ENCODE measurements at regions not wholly inside any gene's neighbourhood (a gene's known extent, or its start where the extent isn't known, plus 50 kb on each side); places are given as distances from the start of the nearest gene placed in this dataset.

DNA sequence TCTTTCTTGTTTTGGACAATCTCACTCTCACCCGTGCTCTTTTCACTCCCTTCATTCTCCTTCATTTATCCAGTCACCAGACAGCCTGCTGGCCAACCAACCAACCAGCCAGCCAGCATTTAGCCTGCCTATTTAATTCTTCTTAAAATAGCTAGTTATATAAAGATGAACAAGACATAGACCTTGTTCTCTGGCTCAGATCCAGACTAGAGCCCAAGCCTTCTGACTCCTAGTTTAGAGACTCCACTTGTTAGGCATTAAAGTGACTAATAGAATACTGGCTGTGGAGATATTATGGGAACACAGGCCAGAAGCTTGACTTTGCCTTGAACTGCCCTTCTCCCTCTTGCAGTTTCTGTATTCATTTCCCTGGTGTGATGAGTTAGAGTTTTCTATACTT, 215.3 kb upstream of the THRB start:
- no peak for DNase-seq (ENCODE audit: low read depth)
- TF ChIP-seq, protein P1, sequence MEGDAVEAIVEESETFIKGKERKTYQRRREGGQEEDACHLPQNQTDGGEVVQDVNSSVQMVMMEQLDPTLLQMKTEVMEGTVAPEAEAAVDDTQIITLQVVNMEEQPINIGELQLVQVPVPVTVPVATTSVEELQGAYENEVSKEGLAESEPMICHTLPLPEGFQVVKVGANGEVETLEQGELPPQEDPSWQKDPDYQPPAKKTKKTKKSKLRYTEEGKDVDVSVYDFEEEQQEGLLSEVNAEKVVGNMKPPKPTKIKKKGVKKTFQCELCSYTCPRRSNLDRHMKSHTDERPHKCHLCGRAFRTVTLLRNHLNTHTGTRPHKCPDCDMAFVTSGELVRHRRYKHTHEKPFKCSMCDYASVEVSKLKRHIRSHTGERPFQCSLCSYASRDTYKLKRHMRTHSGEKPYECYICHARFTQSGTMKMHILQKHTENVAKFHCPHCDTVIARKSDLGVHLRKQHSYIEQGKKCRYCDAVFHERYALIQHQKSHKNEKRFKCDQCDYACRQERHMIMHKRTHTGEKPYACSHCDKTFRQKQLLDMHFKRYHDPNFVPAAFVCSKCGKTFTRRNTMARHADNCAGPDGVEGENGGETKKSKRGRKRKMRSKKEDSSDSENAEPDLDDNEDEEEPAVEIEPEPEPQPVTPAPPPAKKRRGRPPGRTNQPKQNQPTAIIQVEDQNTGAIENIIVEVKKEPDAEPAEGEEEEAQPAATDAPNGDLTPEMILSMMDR (IDR thresholded peaks at IDR 0.05; ENCODE audit: insufficient read depth, low read depth, low read length): no peak
- H3K4me3 ChIP-seq (ENCODE audit: low read depth, low read length): no peak overlapping the region

DNA sequence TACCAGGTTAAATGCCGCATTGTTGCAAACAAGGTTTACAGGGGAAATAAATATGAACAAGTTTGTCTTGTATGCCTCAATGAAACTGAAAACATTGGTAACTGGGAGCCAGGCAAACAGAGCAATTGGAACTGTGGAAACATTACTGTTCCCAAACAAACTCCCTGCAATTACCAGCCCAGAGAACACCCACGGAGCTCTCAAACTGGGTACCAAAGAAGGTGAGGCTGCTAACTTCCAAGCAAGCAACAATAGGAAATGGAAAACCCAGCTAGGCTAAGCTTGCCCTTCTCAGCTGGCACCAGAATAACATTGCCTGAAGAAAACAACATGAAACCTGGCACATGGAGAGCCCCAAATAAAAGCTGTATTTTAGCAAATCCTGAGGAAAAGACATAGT, 218.9 kb upstream of the THRB start:
- DNase-seq (ENCODE audit: low read depth): no peak
- TF ChIP-seq, protein P1 (IDR thresholded peaks at IDR 0.05; ENCODE audit: insufficient read depth, low read depth, low read length): no peak
- H3K4me3 ChIP-seq (ENCODE audit: low read depth, low read length): no peak overlapping the region

DNA sequence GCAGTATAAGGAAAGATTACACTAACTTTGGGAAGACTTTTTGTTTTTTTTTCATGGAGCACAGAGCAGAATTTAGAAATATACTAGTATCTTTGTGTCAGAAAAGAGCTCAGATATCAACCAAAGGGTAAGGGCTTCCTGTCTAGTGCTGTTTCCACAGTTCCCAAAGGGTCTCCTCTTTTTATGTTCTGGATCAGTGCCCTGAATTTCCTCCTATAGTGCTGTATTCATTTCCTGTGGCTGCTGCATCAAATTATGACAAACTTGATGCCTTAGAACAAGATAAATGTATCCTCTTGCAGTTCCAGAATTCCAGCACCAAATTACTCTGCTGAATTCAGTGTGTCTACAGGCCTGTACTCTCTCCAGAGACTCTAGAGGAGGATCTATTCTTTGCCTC, 219.8 kb upstream of the THRB start:
- no peak overlapping the region for H3K4me3 ChIP-seq (ENCODE audit: low read depth, low read length)
- DNase-seq (ENCODE audit: low read depth): no peak
- TF ChIP-seq, protein P1 (IDR thresholded peaks at IDR 0.05; ENCODE audit: insufficient read depth, low read depth, low read length): no peak

DNA sequence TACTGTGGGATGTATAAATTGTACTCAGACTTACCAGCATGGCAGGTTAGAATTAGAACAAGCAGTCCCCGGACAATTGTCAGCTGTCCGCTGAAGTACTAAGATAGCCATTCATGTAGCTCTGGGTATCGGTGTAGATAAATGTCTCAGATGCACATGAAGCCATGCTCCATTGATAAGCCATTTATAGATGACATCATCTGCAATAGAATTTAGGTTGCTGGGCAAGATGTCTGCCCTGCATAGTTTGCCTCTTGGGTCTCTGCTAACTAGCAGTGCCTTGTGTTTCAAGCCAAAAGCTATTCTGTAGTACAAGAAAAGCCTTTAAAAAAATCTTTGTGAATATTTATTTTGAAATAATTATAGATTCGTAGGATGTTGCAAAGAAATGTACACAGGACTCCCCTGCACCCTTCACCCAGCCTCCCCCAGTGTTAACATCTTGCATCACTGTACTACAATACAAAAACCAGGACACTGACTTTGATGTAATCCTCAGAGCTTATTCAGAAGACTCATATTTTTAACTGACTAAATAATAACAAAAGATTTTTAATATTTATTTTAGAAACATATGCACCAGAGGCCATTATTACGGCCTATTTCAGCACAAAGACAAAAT, 220.6 kb upstream of the THRB start:
- DNase-seq (ENCODE audit: low read depth): no peak
- TF ChIP-seq, protein P1 (IDR thresholded peaks at IDR 0.05; ENCODE audit: insufficient read depth, low read depth, low read length): no peak
- no peak overlapping the region for H3K4me3 ChIP-seq (ENCODE audit: low read depth, low read length)

DNA sequence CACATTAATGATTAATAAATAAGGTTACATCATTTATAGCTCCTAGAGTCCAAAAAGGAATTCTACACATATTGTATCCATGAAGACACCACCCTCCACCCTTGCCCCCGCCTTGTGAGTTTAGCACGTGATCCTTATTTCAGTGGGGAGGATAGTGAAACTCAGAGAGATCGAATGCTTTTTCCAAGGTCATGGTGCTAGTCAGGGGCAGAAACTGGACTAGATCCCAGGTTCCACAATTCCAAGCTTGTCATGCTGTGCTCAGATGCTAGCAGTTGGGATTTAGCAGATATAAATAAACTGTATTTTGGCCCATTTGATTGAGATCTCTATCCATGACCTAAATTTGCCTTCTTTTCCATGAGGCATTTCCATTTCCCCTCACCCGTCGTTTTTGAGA, 227.4 kb upstream of the THRB start:
- no peak for DNase-seq (ENCODE audit: low read depth)
- H3K4me3 ChIP-seq (ENCODE audit: low read depth, low read length): no peak overlapping the region
- TF ChIP-seq, protein P1 (IDR thresholded peaks at IDR 0.05; ENCODE audit: insufficient read depth, low read depth, low read length): no peak

DNA sequence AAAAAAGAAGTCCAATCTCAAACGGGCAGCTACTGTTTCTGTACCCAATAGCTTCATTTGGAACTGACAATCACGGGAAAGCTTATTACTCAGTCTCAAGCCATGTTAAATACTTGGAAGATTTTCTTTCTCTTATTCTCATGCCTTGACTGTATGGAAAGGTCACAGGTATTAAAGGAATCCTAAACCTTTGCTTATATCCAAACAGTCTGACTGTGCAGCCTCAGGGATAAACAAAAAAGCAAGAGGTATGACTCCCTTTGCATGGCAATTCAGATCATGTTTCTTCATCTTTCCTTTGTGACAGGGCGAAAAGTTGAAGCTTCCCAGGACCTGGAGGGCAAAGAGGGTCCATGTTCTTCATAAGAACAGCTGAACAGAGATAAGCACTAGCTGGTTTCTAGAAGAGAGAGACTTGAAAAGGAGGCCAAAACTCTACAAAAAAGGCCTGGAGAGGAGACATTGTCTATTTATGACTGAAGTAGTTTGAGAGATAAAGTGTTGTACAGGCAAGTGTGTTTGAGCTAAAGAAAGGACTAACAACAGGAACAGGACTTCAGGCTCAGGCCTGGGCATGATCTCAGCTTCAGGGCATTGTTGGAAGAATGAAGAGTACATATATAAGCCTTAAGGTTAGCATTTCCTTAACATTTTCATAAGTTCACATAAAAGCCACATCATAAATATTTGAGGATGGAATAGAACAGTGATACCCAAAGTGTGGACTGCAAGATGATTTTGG, 231.0 kb upstream of the THRB start:
- no peak overlapping the region for H3K4me3 ChIP-seq (ENCODE audit: low read depth, low read length)
- TF ChIP-seq, protein P1 (IDR thresholded peaks at IDR 0.05; ENCODE audit: insufficient read depth, low read depth, low read length): no peak
- DNase-seq (ENCODE audit: low read depth): no peak
